SK-N-SH (cell line): ENCODE measurements at regions not wholly inside any gene's neighbourhood (a gene's known extent, or its start where the extent isn't known, plus 50 kb on each side); places are given as distances from the start of the nearest gene placed in this dataset.

Experiments used
- CTCF ChIP-seq: fragments of 200-600 bp; sonication (generic); IDR thresholded peaks from 2 replicates; pipeline ENCODE4 v1.6.1; 2017; ENCODE audit warnings: antibody characterized with exemption, mild to moderate bottlenecking, moderate library complexity
- EP300 ChIP-seq, 2 experiments: IDR thresholded peaks; 2 replicates each; pipeline versions ENCODE4 v1.4.0 to v1.6.1; 2012; ENCODE audit warnings: borderline replicate concordance in 1 of 2, low read depth in 1 of 2, low read length in 1 of 2
- NFIC ChIP-seq: IDR thresholded peaks from 2 replicates; pipeline ENCODE4 v1.4.0; 2012; ENCODE audit warnings: borderline replicate concordance
- NRF1 ChIP-seq: IDR thresholded peaks from 2 replicates; pipeline ENCODE4 v1.6.1; 2012; ENCODE audit warnings: low read depth, mild to moderate bottlenecking, low read length
- POLR2AphosphoS5 ChIP-seq: IDR thresholded peaks from 2 replicates; pipeline ENCODE4 v1.6.1; 2012; ENCODE audit warnings: low read depth, low read length
- TEAD4 ChIP-seq: IDR thresholded peaks from 2 replicates; pipeline ENCODE4 v1.4.0; 2012; ENCODE audit warnings: mild to moderate bottlenecking, borderline replicate concordance; ENCODE audit not compliant: insufficient read depth
- TF ChIP-seq, protein P1 (sequence below): IDR thresholded peaks from 2 replicates; pipeline ENCODE4 v1.6.1; 2012; ENCODE audit warnings: mild to moderate bottlenecking, low read depth, low read length, moderate library complexity

- TF ChIP-seq, protein P1, sequence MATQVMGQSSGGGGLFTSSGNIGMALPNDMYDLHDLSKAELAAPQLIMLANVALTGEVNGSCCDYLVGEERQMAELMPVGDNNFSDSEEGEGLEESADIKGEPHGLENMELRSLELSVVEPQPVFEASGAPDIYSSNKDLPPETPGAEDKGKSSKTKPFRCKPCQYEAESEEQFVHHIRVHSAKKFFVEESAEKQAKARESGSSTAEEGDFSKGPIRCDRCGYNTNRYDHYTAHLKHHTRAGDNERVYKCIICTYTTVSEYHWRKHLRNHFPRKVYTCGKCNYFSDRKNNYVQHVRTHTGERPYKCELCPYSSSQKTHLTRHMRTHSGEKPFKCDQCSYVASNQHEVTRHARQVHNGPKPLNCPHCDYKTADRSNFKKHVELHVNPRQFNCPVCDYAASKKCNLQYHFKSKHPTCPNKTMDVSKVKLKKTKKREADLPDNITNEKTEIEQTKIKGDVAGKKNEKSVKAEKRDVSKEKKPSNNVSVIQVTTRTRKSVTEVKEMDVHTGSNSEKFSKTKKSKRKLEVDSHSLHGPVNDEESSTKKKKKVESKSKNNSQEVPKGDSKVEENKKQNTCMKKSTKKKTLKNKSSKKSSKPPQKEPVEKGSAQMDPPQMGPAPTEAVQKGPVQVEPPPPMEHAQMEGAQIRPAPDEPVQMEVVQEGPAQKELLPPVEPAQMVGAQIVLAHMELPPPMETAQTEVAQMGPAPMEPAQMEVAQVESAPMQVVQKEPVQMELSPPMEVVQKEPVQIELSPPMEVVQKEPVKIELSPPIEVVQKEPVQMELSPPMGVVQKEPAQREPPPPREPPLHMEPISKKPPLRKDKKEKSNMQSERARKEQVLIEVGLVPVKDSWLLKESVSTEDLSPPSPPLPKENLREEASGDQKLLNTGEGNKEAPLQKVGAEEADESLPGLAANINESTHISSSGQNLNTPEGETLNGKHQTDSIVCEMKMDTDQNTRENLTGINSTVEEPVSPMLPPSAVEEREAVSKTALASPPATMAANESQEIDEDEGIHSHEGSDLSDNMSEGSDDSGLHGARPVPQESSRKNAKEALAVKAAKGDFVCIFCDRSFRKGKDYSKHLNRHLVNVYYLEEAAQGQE = no peak
- no peak for TF ChIP-seq CTCF
- no peak for TF ChIP-seq POLR2AphosphoS5
- TF ChIP-seq NFIC = no peak
- no peak for TF ChIP-seq NRF1
- no peak for TF ChIP-seq TEAD4
- TF ChIP-seq EP300 (IDR thresholded peaks at IDR 0.05; ENCODE audit: borderline replicate concordance in 1 of 2, low read depth in 1 of 2, low read length in 1 of 2) = no peak
Measured at GRCh38 chr5:164009621-164010020, 504.2 kb downstream of the MAT2B start.
